ENCODE measurements at regions not wholly inside any gene's neighbourhood (a gene's known extent, or its start where the extent isn't known, plus 50 kb on each side); places are given as distances from the start of the nearest gene placed in this dataset.

DNA sequence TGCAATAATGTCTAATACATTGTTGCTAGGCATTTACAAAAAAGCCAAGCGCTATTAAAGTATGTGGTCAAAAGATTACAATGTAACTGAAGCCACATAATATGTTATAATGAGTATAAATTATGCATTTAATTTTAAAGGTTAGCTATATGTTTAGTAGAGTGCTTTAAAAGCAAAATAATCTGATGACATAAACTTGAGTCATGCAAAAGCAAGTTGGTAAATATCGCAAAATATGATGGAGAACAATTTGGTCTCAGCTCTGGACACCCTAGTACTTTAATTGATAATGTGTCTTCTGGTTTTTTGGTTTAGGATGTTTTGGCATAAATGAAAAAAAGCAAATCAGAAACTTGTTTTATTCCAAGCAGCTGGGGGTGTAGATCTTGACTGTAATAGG, 188.6 kb upstream of the RREB1 start:
- H3K79me1 ChIP-seq (ENCODE audit: low read length): no peaks in the 10 kb centered on the region
- no peak overlapping the region for H3K56ac ChIP-seq (ENCODE audit: low read length)
- WGBS (ENCODE audit: extremely low coverage, insufficient coverage, low lambda C conversion rate): no CpG with 5 or more reads among the region's 2 CpGs
- no peak for DNase-seq
- no peak overlapping the region for H3K23ac ChIP-seq (ENCODE audit: low read length)
- no peak overlapping the region for H2BK5ac ChIP-seq (ENCODE audit: low read length)
- no peaks in the 10 kb centered on the region for H3K79me2 ChIP-seq (ENCODE audit: control insufficient read depth, insufficient read depth, low read length)
- no peaks in the 10 kb centered on the region for H3K36me3 ChIP-seq (ENCODE audit: control insufficient read depth, insufficient read depth, low read length)
- H3K27me3 ChIP-seq (ENCODE audit: insufficient read depth, low read length, poor library complexity): no peaks in the 10 kb centered on the region
- no peak overlapping the region for H3K4ac ChIP-seq (ENCODE audit: low read depth, low read length)
- no peak overlapping the region for H4K8ac ChIP-seq (ENCODE audit: low read depth, low read length)
- no peak overlapping the region for H3K9ac ChIP-seq (ENCODE audit: low read length)
- no peak overlapping the region for H4K5ac ChIP-seq (ENCODE audit: low read length)
- no peak overlapping the region for H2AK5ac ChIP-seq (ENCODE audit: low read length)
- no peak overlapping the region for H2BK15ac ChIP-seq (replicated peaks; ENCODE audit: low read depth)
- H3K4me3 ChIP-seq (ENCODE audit: low read length): no peak overlapping the region
- H3K18ac ChIP-seq (ENCODE audit: low read length): no peak overlapping the region
- H2BK120ac ChIP-seq (ENCODE audit: low read depth, low read length): no peak overlapping the region
- no peak overlapping the region for H3K27ac ChIP-seq (ENCODE audit: low read depth, low read length)
- no peaks in the 10 kb centered on the region for H3K4me1 ChIP-seq (ENCODE audit: control insufficient read depth, low read depth, low read length)
- H3K4me2 ChIP-seq (ENCODE audit: low read length): no peak overlapping the region

DNA sequence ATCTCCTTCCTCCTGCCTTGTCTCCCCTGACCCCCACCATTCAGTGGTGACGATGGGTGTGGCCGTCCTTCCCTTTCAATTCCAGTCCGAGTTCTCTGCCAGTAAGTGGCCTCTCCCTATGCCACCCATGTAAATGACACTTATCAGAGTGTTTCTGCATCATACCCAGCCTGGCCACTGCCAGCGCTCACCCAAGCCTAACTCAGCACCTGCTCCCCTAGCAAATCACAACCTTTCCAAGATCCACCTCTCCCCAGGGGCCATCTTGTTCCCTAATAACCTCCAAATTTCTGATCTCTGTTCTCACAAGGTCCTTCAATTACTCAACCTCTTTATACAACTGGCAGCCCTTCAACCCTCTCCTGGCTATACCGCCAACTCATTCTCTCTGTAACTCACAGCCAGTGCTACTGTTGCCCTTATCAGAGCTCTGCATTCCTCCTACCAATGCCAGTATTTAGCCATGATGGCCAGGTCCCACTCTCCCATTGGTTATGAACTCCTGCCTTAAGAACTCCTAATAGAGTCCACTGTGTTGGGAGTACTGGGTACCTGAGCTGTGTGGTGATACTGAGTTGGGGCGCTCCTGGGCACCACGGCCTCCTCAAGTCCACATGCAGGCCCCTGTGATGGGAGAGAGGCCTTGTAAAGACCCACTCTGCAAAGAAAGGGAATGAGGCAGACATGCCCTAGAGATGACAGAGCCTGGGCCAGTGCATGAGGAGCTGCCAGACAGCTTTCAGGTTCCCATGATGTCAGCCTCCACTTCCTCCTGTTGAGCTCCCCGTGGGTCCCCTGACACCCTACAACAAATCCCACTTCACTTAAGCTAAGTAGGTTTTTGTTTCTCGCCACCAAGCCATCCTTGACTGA, 187.4 kb upstream of the RREB1 start:
- Histone ChIP-seq H2AK5ac (ENCODE audit: low read length) (no peak overlapping the region), H3K79me2 (ENCODE audit: control insufficient read depth, insufficient read depth, low read length) (no peaks in the 10 kb centered on the region), H2BK5ac (ENCODE audit: low read length) (no peak overlapping the region), H3K27me3 (ENCODE audit: insufficient read depth, low read length, poor library complexity) (no peaks in the 10 kb centered on the region), H3K27ac (ENCODE audit: low read depth, low read length) (no peak overlapping the region), H3K56ac (ENCODE audit: low read length) (no peak overlapping the region), H3K9ac (ENCODE audit: low read length) (no peak overlapping the region), H3K18ac (ENCODE audit: low read length) (no peak overlapping the region), H3K4me2 (ENCODE audit: low read length) (no peak overlapping the region), H3K4me3 (ENCODE audit: low read length) (no peak overlapping the region), H3K4ac (ENCODE audit: low read depth, low read length) (no peak overlapping the region), H3K4me1 (ENCODE audit: control insufficient read depth, low read depth, low read length) (no peaks in the 10 kb centered on the region), H2BK120ac (ENCODE audit: low read depth, low read length) (no peak overlapping the region), H3K36me3 (ENCODE audit: control insufficient read depth, insufficient read depth, low read length) (no peaks in the 10 kb centered on the region), H4K5ac (ENCODE audit: low read length) (no peak overlapping the region), H2BK15ac (replicated peaks; ENCODE audit: low read depth) (no peak overlapping the region), H4K8ac (ENCODE audit: low read depth, low read length) (no peak overlapping the region), H3K23ac (ENCODE audit: low read length) (no peak overlapping the region), H3K79me1 (ENCODE audit: low read length) (no peaks in the 10 kb centered on the region)
- DNase-seq: no peak
- WGBS (ENCODE audit: extremely low coverage, insufficient coverage, low lambda C conversion rate): no CpG with 5 or more reads among the region's 9 CpGs

DNA sequence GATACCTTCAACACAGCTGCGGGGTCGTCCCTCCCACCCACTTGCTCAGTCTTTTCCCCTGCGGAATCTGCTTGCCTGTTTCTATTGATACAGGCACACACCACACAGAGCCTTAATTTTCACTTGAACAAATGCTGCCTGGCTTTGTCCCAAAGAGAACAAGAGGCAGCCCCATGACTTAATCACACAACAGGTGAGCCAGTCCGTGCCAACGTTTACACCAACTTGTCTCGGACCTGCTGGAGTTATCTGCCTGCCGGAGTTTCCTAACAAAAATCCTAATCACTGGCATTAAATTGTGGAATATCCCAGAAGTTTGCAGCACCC, 186.8 kb upstream of the RREB1 start:
- Histone ChIP-seq H3K4me1 (ENCODE audit: control insufficient read depth, low read depth, low read length) (no peaks in the 10 kb centered on the region), H3K27me3 (ENCODE audit: insufficient read depth, low read length, poor library complexity) (no peaks in the 10 kb centered on the region), H3K36me3 (ENCODE audit: control insufficient read depth, insufficient read depth, low read length) (no peaks in the 10 kb centered on the region), H3K9ac (ENCODE audit: low read length) (no peak overlapping the region), H3K4ac (ENCODE audit: low read depth, low read length) (no peak overlapping the region), H3K18ac (ENCODE audit: low read length) (no peak overlapping the region), H3K79me2 (ENCODE audit: control insufficient read depth, insufficient read depth, low read length) (no peaks in the 10 kb centered on the region), H2AK5ac (ENCODE audit: low read length) (no peak overlapping the region), H4K5ac (ENCODE audit: low read length) (no peak overlapping the region), H2BK5ac (ENCODE audit: low read length) (no peak overlapping the region), H3K4me3 (ENCODE audit: low read length) (no peak overlapping the region), H2BK15ac (replicated peaks; ENCODE audit: low read depth) (no peak overlapping the region), H3K23ac (ENCODE audit: low read length) (no peak overlapping the region), H2BK120ac (ENCODE audit: low read depth, low read length) (no peak overlapping the region), H4K8ac (ENCODE audit: low read depth, low read length) (no peak overlapping the region), H3K56ac (ENCODE audit: low read length) (no peak overlapping the region), H3K27ac (ENCODE audit: low read depth, low read length) (no peak overlapping the region), H3K4me2 (ENCODE audit: low read length) (no peak overlapping the region), H3K79me1 (ENCODE audit: low read length) (no peaks in the 10 kb centered on the region)
- DNase-seq: no peak
- WGBS (ENCODE audit: extremely low coverage, insufficient coverage, low lambda C conversion rate): no CpG with 5 or more reads among the region's 7 CpGs

DNA sequence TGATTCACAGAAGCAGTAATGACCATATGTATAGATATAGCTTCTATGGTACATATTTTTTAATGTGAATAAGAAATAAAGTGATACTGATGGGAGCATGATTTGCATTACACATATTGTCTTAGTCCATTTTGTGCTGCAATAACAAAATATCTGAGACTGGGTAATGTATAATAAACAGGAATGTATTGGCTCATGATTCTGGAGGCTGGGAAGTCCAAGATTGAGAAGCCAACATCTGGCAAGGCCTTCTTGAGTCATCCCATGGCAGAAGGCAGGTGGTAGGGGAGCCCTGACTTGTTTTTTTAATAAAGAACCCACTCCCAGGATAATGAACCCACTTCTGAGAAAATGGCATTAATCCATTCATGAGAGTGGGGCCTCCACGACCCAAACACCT, 185.6 kb upstream of the RREB1 start:
- Histone ChIP-seq H3K4me2 (ENCODE audit: low read length) (no peak overlapping the region), H3K4me1 (ENCODE audit: control insufficient read depth, low read depth, low read length) (no peaks in the 10 kb centered on the region), H2BK5ac (ENCODE audit: low read length) (no peak overlapping the region), H3K79me2 (ENCODE audit: control insufficient read depth, insufficient read depth, low read length) (no peaks in the 10 kb centered on the region), H3K18ac (ENCODE audit: low read length) (no peak overlapping the region), H2AK5ac (ENCODE audit: low read length) (no peak overlapping the region), H3K56ac (ENCODE audit: low read length) (no peak overlapping the region), H3K4me3 (ENCODE audit: low read length) (no peak overlapping the region), H3K79me1 (ENCODE audit: low read length) (no peaks in the 10 kb centered on the region), H3K4ac (ENCODE audit: low read depth, low read length) (no peak overlapping the region), H3K27ac (ENCODE audit: low read depth, low read length) (no peak overlapping the region), H3K23ac (ENCODE audit: low read length) (no peak overlapping the region), H4K5ac (ENCODE audit: low read length) (no peak overlapping the region), H3K9ac (ENCODE audit: low read length) (no peak overlapping the region), H3K27me3 (ENCODE audit: insufficient read depth, low read length, poor library complexity) (no peaks in the 10 kb centered on the region), H2BK15ac (replicated peaks; ENCODE audit: low read depth) (no peak overlapping the region), H2BK120ac (ENCODE audit: low read depth, low read length) (no peak overlapping the region), H3K36me3 (ENCODE audit: control insufficient read depth, insufficient read depth, low read length) (no peaks in the 10 kb centered on the region), H4K8ac (ENCODE audit: low read depth, low read length) (no peak overlapping the region)
- WGBS (ENCODE audit: extremely low coverage, insufficient coverage, low lambda C conversion rate): no CpG with 5 or more reads among the region's 1 CpG
- DNase-seq: no peak

DNA sequence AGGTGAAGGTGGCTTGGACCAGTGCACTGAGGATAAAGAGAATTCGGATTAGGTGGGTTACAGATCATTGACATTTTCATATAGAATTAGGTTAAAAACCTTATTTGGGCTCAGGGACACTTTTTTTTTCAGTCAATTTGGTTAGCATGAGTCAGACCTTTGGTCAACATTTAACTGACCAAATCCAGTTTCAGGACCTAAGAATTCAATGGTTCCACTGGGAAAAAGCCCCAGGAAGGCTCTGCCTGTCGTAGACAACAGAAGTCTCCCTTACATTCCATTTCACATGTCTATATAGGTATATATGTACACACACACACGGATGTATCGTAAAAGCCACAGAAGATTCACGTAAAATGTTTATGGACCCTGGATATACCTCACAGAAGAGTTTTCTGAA, 184.2 kb upstream of the RREB1 start:
- Histone ChIP-seq H3K9ac (ENCODE audit: low read length) (no peak overlapping the region), H4K8ac (ENCODE audit: low read depth, low read length) (no peak overlapping the region), H3K79me2 (ENCODE audit: control insufficient read depth, insufficient read depth, low read length) (no peaks in the 10 kb centered on the region), H2AK5ac (ENCODE audit: low read length) (no peak overlapping the region), H4K5ac (ENCODE audit: low read length) (no peak overlapping the region), H2BK15ac (replicated peaks; ENCODE audit: low read depth) (no peak overlapping the region), H3K79me1 (ENCODE audit: low read length) (no peaks in the 10 kb centered on the region), H2BK120ac (ENCODE audit: low read depth, low read length) (no peak overlapping the region), H2BK5ac (ENCODE audit: low read length) (no peak overlapping the region), H3K36me3 (ENCODE audit: control insufficient read depth, insufficient read depth, low read length) (no peaks in the 10 kb centered on the region), H3K4me2 (ENCODE audit: low read length) (no peak overlapping the region), H3K4me1 (ENCODE audit: control insufficient read depth, low read depth, low read length) (no peaks in the 10 kb centered on the region), H3K27me3 (ENCODE audit: insufficient read depth, low read length, poor library complexity) (no peaks in the 10 kb centered on the region), H3K4me3 (ENCODE audit: low read length) (no peak overlapping the region), H3K18ac (ENCODE audit: low read length) (no peak overlapping the region), H3K27ac (ENCODE audit: low read depth, low read length) (no peak overlapping the region), H3K23ac (ENCODE audit: low read length) (no peak overlapping the region), H3K4ac (ENCODE audit: low read depth, low read length) (no peak overlapping the region), H3K56ac (ENCODE audit: low read length) (no peak overlapping the region)
- no peak for DNase-seq
- no CpG with 5 or more reads among the region's 5 CpGs for WGBS (ENCODE audit: extremely low coverage, insufficient coverage, low lambda C conversion rate)

DNA sequence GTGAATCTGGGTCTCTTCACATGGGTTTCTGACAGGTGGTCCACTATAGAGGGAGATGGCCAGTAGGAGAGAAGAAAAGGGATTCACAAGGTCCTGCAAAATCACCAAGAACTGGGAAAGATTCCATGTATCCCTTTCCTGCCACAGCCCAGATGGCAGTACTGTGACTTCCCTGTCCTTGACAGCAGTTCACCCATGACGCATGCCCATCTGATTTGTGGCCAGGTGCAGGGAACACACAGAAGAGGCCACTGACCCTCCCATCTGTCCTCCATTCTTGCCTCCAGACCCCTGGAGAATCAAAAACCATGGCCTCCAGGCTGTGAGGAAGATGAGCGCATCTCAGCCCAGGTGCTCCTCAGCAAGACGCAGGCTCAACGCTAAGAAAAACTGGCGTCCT, 183.1 kb upstream of the RREB1 start:
- no peak overlapping the region for H3K4ac ChIP-seq (ENCODE audit: low read depth, low read length)
- no peak overlapping the region for H2AK5ac ChIP-seq (ENCODE audit: low read length)
- no CpG with 5 or more reads among the region's 5 CpGs for WGBS (ENCODE audit: extremely low coverage, insufficient coverage, low lambda C conversion rate)
- no peak overlapping the region for H2BK15ac ChIP-seq (replicated peaks; ENCODE audit: low read depth)
- H4K8ac ChIP-seq (ENCODE audit: low read depth, low read length): no peak overlapping the region
- DNase-seq: no peak
- no peaks in the 10 kb centered on the region for H3K79me1 ChIP-seq (ENCODE audit: low read length)
- no peaks in the 10 kb centered on the region for H3K79me2 ChIP-seq (ENCODE audit: control insufficient read depth, insufficient read depth, low read length)
- H3K36me3 ChIP-seq (ENCODE audit: control insufficient read depth, insufficient read depth, low read length): no peaks in the 10 kb centered on the region
- H3K18ac ChIP-seq (ENCODE audit: low read length): no peak overlapping the region
- H3K27me3 ChIP-seq (ENCODE audit: insufficient read depth, low read length, poor library complexity): no peaks in the 10 kb centered on the region
- H3K9ac ChIP-seq (ENCODE audit: low read length): no peak overlapping the region
- no peaks in the 10 kb centered on the region for H3K4me1 ChIP-seq (ENCODE audit: control insufficient read depth, low read depth, low read length)
- H2BK5ac ChIP-seq (ENCODE audit: low read length): no peak overlapping the region
- no peak overlapping the region for H3K4me3 ChIP-seq (ENCODE audit: low read length)
- H4K5ac ChIP-seq (ENCODE audit: low read length): no peak overlapping the region
- H3K23ac ChIP-seq (ENCODE audit: low read length): no peak overlapping the region
- no peak overlapping the region for H3K27ac ChIP-seq (ENCODE audit: low read depth, low read length)
- H2BK120ac ChIP-seq (ENCODE audit: low read depth, low read length): no peak overlapping the region
- no peak overlapping the region for H3K4me2 ChIP-seq (ENCODE audit: low read length)
- no peak overlapping the region for H3K56ac ChIP-seq (ENCODE audit: low read length)

Data from mesendoderm (in vitro differentiated cells).